Natural killer cell treated with Interleukin-12 subunit alpha and Interleukin-12 subunit beta and Interleukin-15 and Interleukin-18, amount 100 ng/mL, for 72 hours (primary cell): ENCODE measurements at regions not wholly inside any gene's neighbourhood (a gene's known extent, or its start where the extent isn't known, plus 50 kb on each side); places are given as distances from the start of the nearest gene placed in this dataset.

Experiments
- ATAC-seq, 2 donors: fragments of 150-1000 bp; cut with Tn5 transposase in 1 of 2; sonication (Bioruptor Pico), chemical (Tn5 transposase) in 1 of 2; 2 replicates each; pipeline ENCODE4 v1.10.0; 2021
- DNase-seq: peaks from one replicate; pipeline ENCODE4 v3.0.0; 2022; ENCODE audit warnings: low spot score
- H3K27ac Mint-ChIP-seq, 2 donors: 1 replicate in 1 of 2; 2 replicates in 1 of 2; pipeline ENCODE4 v1.8.0; 2022; ENCODE audit warnings: mixed read lengths in 2 of 2, mild to moderate bottlenecking in 1 of 2, moderate library complexity in 1 of 2
- H3K27me3 Mint-ChIP-seq, 2 donors: 1 replicate in 1 of 2; 2 replicates in 1 of 2; pipeline ENCODE4 v1.8.0; 2022; ENCODE audit warnings: mixed read lengths in 2 of 2
- H3K36me3 Mint-ChIP-seq: one replicate; pipeline ENCODE4 v1.8.0; 2022; ENCODE audit warnings: mixed read lengths
- H3K4me1 Mint-ChIP-seq, 2 donors: 1 replicate in 1 of 2; 2 replicates in 1 of 2; pipeline ENCODE4 v1.8.0; 2022; ENCODE audit warnings: low read depth in 2 of 2, mixed read lengths in 2 of 2, mild to moderate bottlenecking in 1 of 2
- H3K4me3 Mint-ChIP-seq: one replicate; pipeline ENCODE4 v1.8.0; 2022; ENCODE audit warnings: mixed read lengths
- H3K9me3 Mint-ChIP-seq: 2 replicates; pipeline ENCODE4 v1.8.0; 2022; ENCODE audit warnings: mixed read lengths

DNA sequence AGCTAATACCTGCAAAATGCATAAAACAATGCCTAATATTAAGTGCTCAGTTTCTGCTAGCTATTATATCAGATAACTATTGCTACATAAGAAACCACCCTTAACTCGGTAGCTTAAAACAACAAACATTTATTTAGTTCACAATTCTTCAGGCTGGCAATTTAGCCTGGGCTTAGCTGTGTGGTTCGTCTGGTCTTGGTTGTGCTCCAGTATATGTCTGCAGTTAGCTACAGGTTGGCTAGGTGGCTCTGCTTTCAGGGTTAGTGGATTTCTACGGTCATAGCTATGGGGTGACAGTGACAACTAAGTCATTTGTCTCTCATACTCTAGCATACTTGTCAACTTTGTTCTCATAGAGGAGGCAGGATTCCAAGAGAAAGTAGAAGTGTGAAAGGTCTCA, 61.8 kb upstream of the NRP1 start:
- DNase-seq (no peak), ATAC-seq (no peak)
- Mint-ChIP-seq H3K36me3 (peaks cover 5% of the 10 kb centered on the region), H3K4me3 (no peak overlapping the region), H3K4me1 (no peaks in the 10 kb centered on the region), H3K9me3 (no peaks in the 10 kb centered on the region), H3K27me3 (peaks cover 8 to 11% of the 10 kb centered on the region in 2 donors), H3K27ac (no peak overlapping the region)

DNA sequence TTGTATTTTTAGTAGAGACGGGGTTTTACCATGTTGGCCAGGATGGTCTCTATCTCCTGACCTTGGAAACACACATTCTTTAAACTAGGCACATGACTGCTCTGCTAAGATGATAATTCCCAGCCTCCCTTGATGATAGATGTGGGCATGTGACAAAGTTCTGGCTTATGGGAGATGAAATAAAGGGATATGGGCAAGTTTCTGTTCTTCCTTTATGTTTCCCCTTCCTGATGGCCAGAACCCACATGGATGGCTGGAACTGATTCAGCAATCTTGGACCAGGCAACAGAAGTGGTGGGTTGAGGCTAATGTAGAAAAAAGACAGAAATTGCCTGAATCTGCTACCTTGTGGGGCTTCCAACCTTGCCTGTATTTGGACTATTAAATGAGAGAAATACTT, 60.7 kb upstream of the NRP1 start:
- no peaks in the 10 kb centered on the region for H3K4me1 Mint-ChIP-seq
- ATAC-seq (no peak), DNase-seq (no peak)
- H3K27me3 Mint-ChIP-seq: peaks cover 10 to 13% of the 10 kb centered on the region in 2 donors
- H3K4me3 Mint-ChIP-seq: no peak overlapping the region
- H3K36me3 Mint-ChIP-seq: peaks cover 5% of the 10 kb centered on the region
- no peak overlapping the region for H3K27ac Mint-ChIP-seq
- H3K9me3 Mint-ChIP-seq: no peaks in the 10 kb centered on the region

DNA sequence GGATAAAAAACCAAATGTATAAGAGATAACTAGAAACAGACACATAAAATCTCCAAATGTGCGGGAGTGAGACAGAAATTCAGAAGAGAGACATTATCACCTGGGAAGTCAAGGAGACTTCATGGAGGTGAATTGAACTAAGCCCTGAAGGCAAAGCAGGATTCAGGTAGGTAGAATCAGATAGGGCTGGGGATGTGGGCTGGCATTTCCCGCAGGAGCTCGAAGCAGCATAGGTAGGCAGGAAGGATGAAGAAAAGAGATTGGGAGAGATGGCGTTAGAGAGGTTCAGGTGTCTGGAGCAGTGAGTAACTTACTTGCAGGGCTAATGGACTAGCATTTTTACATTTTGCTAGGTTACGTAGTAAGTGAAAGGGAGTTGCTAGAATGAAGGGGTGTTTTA, 58.2 kb upstream of the NRP1 start:
- Mint-ChIP-seq H3K4me3 (no peak overlapping the region), H3K36me3 (peaks cover 5% of the 10 kb centered on the region), H3K4me1 (no peaks in the 10 kb centered on the region), H3K27me3 (peaks cover 7 to 20% of the 10 kb centered on the region in 2 donors), H3K27ac (no peak overlapping the region), H3K9me3 (no peaks in the 10 kb centered on the region)
- DNase-seq (no peak), ATAC-seq (no peak)

DNA sequence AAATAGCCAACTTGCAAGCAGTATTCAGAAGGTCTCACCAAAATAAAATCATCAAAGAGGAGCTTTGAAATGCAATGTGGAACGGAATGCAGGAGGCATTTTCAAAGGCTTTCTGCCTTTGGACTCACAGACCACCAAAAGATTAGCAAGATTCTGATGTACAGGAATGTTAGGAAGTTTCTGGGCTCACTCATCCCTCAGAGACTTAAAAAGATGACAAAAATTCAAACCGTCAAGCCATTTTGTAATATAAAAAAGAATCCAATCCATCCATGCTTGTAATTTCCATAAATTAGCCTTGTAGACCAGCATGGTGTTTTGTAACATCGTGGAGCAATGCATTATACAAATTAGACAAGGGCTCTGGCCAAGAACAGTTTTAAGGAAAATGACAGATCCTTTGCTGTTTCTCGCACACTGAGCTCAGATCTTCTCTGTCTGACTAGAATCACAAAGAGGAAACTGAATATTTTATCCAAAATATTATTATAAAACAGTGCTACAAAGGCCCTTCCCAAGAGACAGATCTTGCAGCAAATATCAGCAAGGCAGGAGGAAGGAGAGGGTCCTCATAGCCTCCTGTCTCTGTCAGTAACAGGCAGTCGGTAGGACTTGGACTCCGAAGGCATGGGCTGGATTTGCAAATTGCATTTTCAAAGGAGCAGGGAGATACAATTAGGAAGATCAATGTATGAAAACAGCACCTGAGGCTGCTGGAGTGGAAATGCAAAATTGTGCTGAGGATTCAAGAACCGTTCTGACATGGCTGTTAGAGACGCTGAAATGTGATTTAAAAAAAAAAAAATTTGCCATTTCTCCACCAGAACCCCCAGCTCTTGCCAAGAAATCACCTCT, 57.4 kb upstream of the NRP1 start:
- Mint-ChIP-seq H3K4me1 (no peaks in the 10 kb centered on the region), H3K27ac (no peak overlapping the region), H3K9me3 (no peaks in the 10 kb centered on the region), H3K36me3 (no peaks in the 10 kb centered on the region), H3K27me3 (peaks cover 9 to 18% of the 10 kb centered on the region in 2 donors), H3K4me3 (no peak overlapping the region)
- DNase-seq (no peak), ATAC-seq (no peak)

DNA sequence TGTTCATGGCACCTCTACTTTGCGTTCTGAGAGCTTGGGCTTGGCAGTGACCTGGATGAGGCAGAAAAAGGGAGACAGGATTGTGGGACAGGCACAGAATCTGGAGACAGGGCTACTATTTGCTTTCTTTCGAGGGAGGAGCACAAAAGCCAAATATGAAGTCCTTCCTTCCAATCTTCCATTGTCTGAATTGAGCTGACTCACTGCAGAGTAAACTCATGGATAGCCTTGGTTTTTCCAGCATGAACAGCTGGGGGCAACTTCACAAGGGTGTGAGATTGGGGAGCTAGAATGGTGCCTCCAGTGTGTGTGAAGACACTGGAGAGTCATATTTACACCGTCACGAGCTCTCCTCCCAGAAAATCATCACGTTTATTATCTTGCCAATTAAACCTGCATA, 55.6 kb upstream of the NRP1 start:
- Mint-ChIP-seq H3K36me3 (no peaks in the 10 kb centered on the region), H3K4me1 (no peaks in the 10 kb centered on the region), H3K9me3 (no peaks in the 10 kb centered on the region), H3K27ac (no peak overlapping the region), H3K4me3 (no peak overlapping the region), H3K27me3 (peaks cover 12 to 26% of the 10 kb centered on the region in 2 donors)
- no peak for ATAC-seq
- no peak for DNase-seq

DNA sequence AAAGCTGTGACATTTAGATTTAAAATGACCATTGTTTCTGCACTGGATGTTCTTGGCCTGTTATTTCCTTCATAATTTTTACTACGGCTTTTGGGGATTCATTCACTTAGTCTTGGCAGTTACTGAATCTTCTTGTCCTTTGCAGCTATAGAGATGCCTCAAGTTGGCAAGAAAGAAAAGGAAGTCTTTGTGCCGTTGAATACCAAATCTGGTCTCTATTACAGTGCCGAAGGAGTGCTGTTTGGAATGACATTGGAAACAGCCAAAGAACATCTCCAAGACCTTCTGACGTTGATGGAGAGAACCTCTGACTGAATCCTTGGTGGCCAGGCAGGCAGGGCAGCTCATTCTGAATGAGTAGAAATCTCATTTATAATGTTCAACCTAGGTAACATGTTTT, 54.3 kb upstream of the NRP1 start:
- H3K4me3 Mint-ChIP-seq: no peak overlapping the region

DNA sequence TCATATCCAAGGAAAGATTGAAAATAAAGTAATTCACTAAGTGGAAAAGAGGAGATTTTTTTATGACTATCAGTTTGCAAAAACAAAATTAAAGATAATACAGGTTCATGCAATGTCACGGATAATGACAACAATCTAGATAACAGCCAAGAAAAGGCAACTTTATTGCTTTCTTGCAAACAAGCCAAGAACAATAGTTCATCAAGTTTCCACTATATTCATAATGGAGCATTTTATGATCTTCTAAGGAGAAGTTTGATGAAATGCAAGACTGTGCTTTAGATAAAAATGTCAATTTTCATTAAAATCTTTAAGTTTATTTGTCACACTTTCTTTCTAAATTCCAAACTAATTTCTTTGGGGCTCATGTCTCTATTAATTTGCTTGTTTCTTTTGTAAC, 53.9 kb upstream of the NRP1 start:
- Mint-ChIP-seq H3K27me3 (peaks cover 15 to 33% of the 10 kb centered on the region in 2 donors), H3K36me3 (no peaks in the 10 kb centered on the region), H3K4me3 (no peak overlapping the region), H3K9me3 (no peaks in the 10 kb centered on the region), H3K4me1 (no peaks in the 10 kb centered on the region), H3K27ac (no peak overlapping the region)
- no peak for ATAC-seq
- no peak for DNase-seq

More for the DNA sequence above, 54.3 kb upstream of the NRP1 start:
- H3K27ac Mint-ChIP-seq: no peak overlapping the region
- H3K4me1 Mint-ChIP-seq: no peaks in the 10 kb centered on the region
- DNase-seq (no peak), ATAC-seq (no peak)
- peaks cover 15 to 29% of the 10 kb centered on the region in 2 donors for H3K27me3 Mint-ChIP-seq
- H3K36me3 Mint-ChIP-seq: no peaks in the 10 kb centered on the region
- no peaks in the 10 kb centered on the region for H3K9me3 Mint-ChIP-seq

DNA sequence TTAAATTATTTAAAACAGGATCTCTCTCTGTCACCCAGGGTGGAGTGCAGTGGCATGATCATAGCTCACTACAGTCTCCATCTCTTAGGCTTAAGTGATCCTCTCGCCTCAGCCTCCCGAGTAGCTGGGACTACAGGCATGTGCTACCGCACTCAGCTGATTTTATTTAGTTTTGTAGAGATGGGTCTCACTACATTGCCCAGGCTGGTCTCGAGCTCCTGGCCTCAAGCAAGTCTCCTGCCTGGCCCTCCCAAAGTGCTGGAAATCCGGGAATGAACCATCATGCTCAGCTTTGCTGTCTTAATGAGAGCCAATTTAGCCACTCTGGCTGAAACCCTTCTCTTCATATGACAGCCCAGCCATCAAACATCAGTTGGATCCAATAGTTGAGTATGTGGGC, 53.3 kb upstream of the NRP1 start:
- no peak overlapping the region for H3K4me3 Mint-ChIP-seq
- H3K9me3 Mint-ChIP-seq: no peaks in the 10 kb centered on the region
- H3K36me3 Mint-ChIP-seq: no peaks in the 10 kb centered on the region
- H3K27ac Mint-ChIP-seq: no peak overlapping the region
- H3K27me3 Mint-ChIP-seq: peaks cover 18 to 38% of the 10 kb centered on the region in 2 donors
- ATAC-seq (no peak), DNase-seq (no peak)
- no peaks in the 10 kb centered on the region for H3K4me1 Mint-ChIP-seq

DNA sequence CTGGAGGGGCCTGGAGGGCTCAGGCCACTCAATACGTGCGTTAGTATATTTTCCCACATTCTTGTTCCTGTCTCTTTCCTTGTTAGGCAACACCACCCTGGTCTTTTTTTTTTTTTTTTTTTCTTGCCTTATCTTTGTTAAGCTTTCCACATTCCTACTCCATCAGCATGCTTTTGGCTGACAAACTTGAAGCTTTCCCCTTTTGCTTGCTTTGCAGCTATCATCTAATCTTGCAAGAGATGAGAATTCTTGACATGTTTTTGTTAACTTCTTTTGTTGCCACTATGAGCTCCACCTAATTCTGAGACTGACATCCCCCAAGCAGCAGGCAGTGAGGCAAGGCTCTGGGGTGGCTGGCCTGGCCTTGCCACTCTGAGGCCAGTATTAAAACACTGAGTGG, 52.5 kb upstream of the NRP1 start:
- ATAC-seq (no peak), DNase-seq (no peak)
- H3K36me3 Mint-ChIP-seq: no peaks in the 10 kb centered on the region
- H3K27me3 Mint-ChIP-seq: peaks cover 21 to 38% of the 10 kb centered on the region in 2 donors
- no peaks in the 10 kb centered on the region for H3K4me1 Mint-ChIP-seq
- H3K9me3 Mint-ChIP-seq: no peaks in the 10 kb centered on the region
- no peak overlapping the region for H3K4me3 Mint-ChIP-seq
- H3K27ac Mint-ChIP-seq: no peak overlapping the region

DNA sequence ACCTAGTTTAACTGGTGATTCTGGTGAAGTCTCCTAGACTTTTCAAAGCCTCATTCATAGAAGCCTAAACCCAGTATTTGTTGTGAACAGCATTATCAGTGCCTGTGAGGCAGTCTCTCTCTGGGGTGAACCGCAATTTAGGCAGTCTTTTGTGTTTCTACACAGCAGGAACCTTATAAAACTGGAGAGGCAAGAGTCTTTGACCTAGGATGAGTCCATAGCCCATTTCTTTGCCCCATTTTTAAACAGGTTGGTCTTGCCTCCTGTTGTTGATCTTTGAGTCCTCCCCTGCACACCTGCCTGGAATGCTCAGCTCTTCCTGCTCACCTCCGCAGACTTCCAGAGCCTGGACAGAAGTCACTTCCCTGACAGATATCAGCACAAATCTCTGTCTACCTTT, 51.2 kb upstream of the NRP1 start:
- Mint-ChIP-seq H3K27ac (no peak overlapping the region), H3K36me3 (no peaks in the 10 kb centered on the region), H3K4me3 (no peak overlapping the region), H3K4me1 (no peaks in the 10 kb centered on the region), H3K9me3 (no peaks in the 10 kb centered on the region), H3K27me3 (peaks cover 23 to 30% of the 10 kb centered on the region in 2 donors)
- ATAC-seq: no peak
- DNase-seq: no peak

DNA sequence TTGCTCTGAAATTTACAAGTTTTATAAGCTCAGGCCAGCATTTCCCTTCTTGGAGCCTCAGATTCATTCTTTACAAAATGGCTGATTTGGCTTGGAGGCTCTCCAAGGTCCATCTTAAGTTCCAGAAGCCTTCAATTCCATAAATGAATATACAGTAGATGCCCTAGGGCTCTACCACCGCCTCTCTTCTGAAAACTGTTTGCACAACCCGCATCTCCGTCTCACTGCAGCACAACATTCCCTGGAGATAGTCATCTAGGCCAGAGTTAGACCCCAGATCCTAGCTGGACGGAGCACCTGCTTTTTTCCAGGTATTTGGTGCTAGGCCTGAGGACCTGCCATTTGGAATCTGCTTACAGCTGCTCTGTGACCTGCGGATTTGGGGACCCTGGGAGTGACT, 50.5 kb upstream of the NRP1 start:
- no peak for DNase-seq
- ATAC-seq: no peak
- no peak overlapping the region for H3K4me3 Mint-ChIP-seq
- no peaks in the 10 kb centered on the region for H3K36me3 Mint-ChIP-seq
- H3K27ac Mint-ChIP-seq: no peak overlapping the region
- H3K27me3 Mint-ChIP-seq: peaks cover 24 to 37% of the 10 kb centered on the region in 2 donors
- H3K9me3 Mint-ChIP-seq: no peaks in the 10 kb centered on the region
- no peaks in the 10 kb centered on the region for H3K4me1 Mint-ChIP-seq
